HCT116 (cell line): ENCODE measurements at regions not wholly inside any gene's neighbourhood (a gene's known extent, or its start where the extent isn't known, plus 50 kb on each side); places are given as distances from the start of the nearest gene placed in this dataset.

Experiments
- CTCF ChIP-seq, 3 experiments: fragments of 200-600 bp in 1 of 3; sonication (generic) in 1 of 3; IDR thresholded peaks in 2 of 3; conservative IDR thresholded peaks in 1 of 3; 2 replicates each; pipeline ENCODE4 v1.5.1; 2012 to 2017; ENCODE audit warnings: low read depth in 2 of 3, low read length in 2 of 3, antibody characterized with exemption in 1 of 3, borderline replicate concordance in 1 of 3, control low read depth in 1 of 3, mild to moderate bottlenecking in 1 of 3, mixed read lengths in 1 of 3, mixed run types in 1 of 3, moderate library complexity in 1 of 3; ENCODE audit not compliant: insufficient read depth in 1 of 3
- EZH2phosphoT487 ChIP-seq: fragments of 200-600 bp; IDR thresholded peaks from 2 replicates; pipeline ENCODE4 v1.6.1; 2018; ENCODE audit warnings: antibody characterized with exemption, borderline replicate concordance
- POLR2A ChIP-seq: IDR thresholded peaks from 2 replicates; pipeline ENCODE4 v1.7.0; 2011; ENCODE audit warnings: borderline replicate concordance; ENCODE audit not compliant: insufficient read depth, insufficient read length; ENCODE audit errors: extremely low read depth
- TF ChIP-seq, protein P1 (sequence below): IDR thresholded peaks from 2 replicates; pipeline ENCODE4 v1.6.1; 2012

GRCh38 chr4:27490315-27490714 is 629.7 kb downstream of the STIM2 start:
- TF ChIP-seq CTCF (IDR thresholded peaks at IDR 0.05 in 2 of 3, conservative IDR thresholded peaks at IDR 0.05 in 1 of 3; ENCODE audit: borderline replicate concordance in 1 of 3, insufficient read depth in 1 of 3, low read depth in 2 of 3, low read length in 2 of 3) (no peak), EZH2phosphoT487 (no peak), POLR2A (no peak)
- TF ChIP-seq, protein P1, sequence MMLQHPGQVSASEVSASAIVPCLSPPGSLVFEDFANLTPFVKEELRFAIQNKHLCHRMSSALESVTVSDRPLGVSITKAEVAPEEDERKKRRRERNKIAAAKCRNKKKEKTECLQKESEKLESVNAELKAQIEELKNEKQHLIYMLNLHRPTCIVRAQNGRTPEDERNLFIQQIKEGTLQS: no peak
